GM12875 (cell line): ENCODE measurements at regions not wholly inside any gene's neighbourhood (a gene's known extent, or its start where the extent isn't known, plus 50 kb on each side); places are given as distances from the start of the nearest gene placed in this dataset.

Source experiments
- H3K4me3 ChIP-seq: one replicate; pipeline ENCODE4 v1.5.1; 2011; ENCODE audit warnings: low read depth, low read length, control low read depth
- CTCF ChIP-seq: IDR thresholded peaks from 2 replicates; pipeline ENCODE4 v1.5.1; 2011; ENCODE audit warnings: low read depth, mild to moderate bottlenecking, control low read depth, inconsistent platforms, low read length, moderate library complexity, borderline replicate concordance; ENCODE audit not compliant: insufficient read depth

- H3K4me3 ChIP-seq = no peak overlapping the region
- TF ChIP-seq CTCF = no peak
Observed at GRCh38 chr7:41020056-41020455, 682.8 kb downstream of the INHBA start.

- no peak overlapping the region for H3K4me3 ChIP-seq
- TF ChIP-seq CTCF = no peak
Observed at GRCh38 chr7:41013117-41013516, 689.8 kb downstream of the INHBA start.

- no peak for TF ChIP-seq CTCF
- H3K4me3 ChIP-seq = no peak overlapping the region
Observed at GRCh38 chr7:41012041-41012440, 690.8 kb downstream of the INHBA start.

GRCh38 chr7:41010967-41011366 lies 691.9 kb downstream of the INHBA start:
- no peak for TF ChIP-seq CTCF
- H3K4me3 ChIP-seq = no peak overlapping the region

GRCh38 chr7:41010418-41010817 lies 692.5 kb downstream of the INHBA start:
- no peak for TF ChIP-seq CTCF
- no peak overlapping the region for H3K4me3 ChIP-seq

GRCh38 chr7:41007811-41008210 lies 695.1 kb downstream of the INHBA start:
- H3K4me3 ChIP-seq = no peak overlapping the region
- TF ChIP-seq CTCF = no peak

GRCh38 chr7:41007351-41007751 lies 695.5 kb downstream of the INHBA start:
- H3K4me3 ChIP-seq = no peak overlapping the region
- TF ChIP-seq CTCF = no peak
